Erythroblast (primary cell): ENCODE measurements at regions not wholly inside any gene's neighbourhood (a gene's known extent, or its start where the extent isn't known, plus 50 kb on each side); places are given as distances from the start of the nearest gene placed in this dataset.

Experiments
- DNase-seq, 2 experiments: peaks; one replicate each; lab custom pipeline; 2025; lab: John Stamatoyannopoulos, UW
- GATA1 ChIP-seq: IDR thresholded peaks from 2 replicates; pipeline ENCODE4 v1.6.1; 2011; ENCODE audit warnings: low read depth, mild to moderate bottlenecking, control low read depth, low read length, moderate library complexity
- POLR2A ChIP-seq: IDR thresholded peaks from 2 replicates; pipeline ENCODE4 v1.6.1; 2011; ENCODE audit warnings: mild to moderate bottlenecking, low read length

DNA sequence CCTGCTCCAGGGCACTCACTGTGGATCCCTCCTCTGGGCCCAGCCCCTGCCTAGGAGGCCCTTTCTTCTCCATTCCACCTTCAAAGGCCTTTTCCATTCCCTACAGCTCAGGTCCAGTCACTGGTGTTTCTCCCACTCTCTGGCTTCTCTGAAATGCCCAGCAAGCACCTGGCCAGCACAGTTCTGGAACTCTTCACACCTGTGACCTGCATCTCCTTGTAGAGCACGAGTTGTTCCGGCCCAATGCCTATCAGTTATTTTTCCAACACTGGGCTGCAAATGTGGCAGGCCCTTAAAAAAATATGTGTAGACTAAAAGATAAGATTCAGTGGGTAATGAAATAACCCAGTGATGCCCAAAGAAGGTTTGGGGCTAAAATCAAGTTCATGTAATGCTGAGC is 87.1 kb downstream of the PRLHR start:
- no peak for TF ChIP-seq GATA1
- no peak for TF ChIP-seq POLR2A
- no peak for DNase-seq

DNA sequence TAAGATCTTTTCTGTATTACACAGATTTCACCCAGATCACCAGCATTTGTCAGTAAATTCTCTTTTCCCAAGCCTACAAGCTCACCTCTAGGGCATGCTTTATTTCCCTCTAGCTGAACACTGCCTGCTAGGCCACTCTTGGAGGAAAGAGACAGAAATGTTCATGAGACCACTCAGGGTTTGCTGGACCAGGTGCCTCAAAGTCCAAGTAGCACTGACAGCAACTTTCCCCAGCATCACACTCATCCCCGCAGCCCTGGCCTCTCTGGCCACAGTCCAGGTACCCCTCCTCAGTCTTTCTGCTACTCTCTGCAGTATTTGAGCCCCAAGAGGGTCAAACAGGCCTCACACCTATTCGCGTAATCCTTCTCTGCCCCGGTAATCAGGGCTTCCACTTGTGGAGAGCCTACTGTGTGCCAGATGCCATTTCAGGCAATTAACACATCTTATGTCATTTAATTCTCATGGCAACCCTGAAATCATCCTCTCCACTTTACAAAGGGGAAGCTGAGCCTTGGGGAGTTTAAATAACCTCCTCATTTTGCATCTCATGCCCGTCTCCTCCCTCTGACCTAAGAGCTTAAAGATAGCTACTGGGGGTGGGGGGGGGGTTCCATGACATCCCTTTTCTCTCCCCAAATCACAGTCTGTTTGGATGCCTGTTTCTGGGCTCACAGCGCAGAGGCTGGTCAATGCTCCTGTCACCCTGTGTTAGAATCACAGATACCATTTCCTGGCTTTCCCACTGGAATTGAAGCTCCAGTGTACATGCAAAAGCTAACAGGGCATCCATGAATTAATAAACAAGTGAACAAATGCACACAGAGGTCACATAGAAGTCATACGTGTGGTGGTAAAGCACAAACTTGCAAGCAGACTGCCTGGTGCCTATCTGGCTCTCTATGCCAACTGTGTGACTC is 88.5 kb downstream of the PRLHR start:
- TF ChIP-seq POLR2A (no peak), GATA1 (no peak)
- DNase-seq: no peak

DNA sequence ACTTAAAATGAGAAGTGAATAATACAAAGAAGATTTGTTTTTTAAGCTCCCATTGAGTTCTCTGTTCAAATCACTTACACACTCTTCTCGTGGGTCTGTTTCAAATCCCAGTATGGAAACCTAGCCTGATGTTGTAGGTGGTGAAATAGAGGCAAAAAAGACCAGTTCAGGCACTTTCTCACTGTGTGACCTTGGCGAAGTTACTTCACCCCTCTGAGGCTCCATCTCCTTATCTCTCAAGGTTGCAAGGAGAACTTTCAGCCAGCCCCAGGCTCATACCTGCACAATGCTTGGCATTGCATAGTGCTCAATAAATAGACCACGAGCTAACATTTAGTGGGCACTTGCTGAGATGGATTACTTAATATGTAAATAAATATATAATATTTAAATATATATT is 90.1 kb downstream of the PRLHR start:
- DNase-seq: no peak
- TF ChIP-seq POLR2A (no peak), GATA1 (no peak)

DNA sequence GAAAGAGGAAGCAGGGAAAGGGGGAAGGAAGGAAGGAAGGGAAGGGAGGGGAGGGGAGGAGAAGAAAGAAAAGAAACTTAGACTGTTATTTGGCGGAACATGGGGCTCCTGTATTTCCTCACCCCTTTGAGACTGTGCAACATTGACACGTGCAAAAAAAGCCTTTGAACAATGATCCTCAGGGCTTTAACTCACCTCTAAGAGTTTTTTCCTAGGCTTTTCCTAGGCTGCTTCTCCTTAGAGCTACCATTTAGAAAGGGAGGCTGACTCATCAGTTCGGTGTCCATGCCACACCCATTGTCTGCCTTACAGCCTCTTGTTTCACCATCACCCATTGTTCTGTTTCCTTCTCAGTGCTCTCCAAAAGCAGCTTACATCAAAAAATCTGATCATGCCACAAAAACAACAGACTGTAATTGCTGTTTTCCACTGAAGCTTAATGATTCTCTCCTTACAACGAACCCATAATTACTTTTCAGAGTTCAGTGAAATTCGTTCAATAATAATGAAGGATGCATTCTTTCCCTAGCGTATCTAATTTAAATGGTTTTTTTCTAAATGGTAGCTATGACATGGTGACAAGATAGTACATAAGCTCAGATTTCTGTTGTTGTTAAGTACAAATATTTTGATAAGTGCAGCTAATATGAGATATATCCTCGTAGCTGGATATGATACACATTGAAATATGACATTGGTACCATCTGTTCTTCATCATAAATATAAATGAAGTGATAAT is 90.8 kb downstream of the PRLHR start:
- no peak for DNase-seq
- TF ChIP-seq POLR2A (no peak), GATA1 (no peak)

GRCh38 chr10:118504044-118504443 is 91.4 kb downstream of the PRLHR start:
- no peak for TF ChIP-seq POLR2A
- no peak for TF ChIP-seq GATA1
- no peak for DNase-seq

DNA sequence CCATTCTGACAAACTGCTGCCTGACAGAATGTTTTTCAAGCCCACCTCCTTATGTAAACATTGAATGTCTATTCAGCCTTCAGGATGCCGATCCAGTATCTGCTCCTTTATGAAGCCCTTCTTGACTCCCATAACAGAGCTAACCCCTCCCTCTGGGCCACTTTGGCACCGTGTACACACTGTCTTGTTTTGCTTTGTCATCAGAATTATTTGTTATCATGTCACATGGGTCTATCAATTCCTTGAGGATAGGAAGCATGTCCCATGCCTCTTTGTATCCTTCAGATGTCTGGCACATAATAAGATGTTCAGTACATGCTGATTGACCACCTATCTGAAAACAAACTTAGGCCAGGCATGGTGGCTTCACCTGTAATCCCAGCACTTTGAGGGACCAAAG is 92.3 kb downstream of the PRLHR start:
- TF ChIP-seq GATA1 (no peak), POLR2A (no peak)
- DNase-seq: no peak

DNA sequence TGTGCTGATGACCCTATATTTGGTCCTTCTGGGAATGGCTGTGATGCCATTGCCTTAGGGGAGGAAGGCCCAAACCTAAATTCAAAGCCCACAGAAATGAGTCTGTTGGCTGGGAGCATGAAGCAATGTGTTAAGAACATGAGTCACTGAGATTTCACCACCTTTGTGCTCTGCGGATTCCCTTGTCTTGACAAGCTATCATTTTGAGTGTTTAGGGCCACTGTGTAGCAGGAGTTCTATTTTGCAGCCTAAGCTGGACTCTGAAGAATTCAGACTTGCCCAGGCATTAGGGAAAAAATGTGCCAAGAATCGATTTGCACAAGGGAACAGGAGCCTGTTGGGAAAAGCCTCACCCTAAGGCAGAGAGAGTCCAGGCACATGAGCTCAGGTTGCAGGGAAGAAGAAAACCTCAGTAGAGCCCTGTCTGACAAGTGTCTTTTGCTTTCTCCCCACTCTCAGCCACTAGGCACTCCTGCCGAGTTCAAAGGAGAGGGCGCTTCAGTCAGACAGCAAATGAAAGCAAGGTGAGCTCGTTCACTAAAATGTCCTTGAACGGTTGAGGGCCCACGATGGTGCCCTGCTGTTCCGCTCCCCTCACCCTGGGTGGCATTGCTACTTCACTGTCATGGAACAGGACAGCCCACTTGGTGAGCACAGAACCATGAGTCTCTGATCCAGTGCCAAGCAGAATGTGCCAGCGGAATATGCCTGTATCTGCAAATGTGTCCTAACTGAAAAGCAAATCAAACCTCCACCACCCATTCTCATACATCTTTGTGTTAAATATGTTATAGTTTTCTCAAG is 93.6 kb downstream of the PRLHR start:
- no peak for TF ChIP-seq POLR2A
- no peak for TF ChIP-seq GATA1
- DNase-seq: no peak

- no peak for DNase-seq
- no peak for TF ChIP-seq POLR2A
- no peak for TF ChIP-seq GATA1
These were observed 94.3 kb downstream of the PRLHR start for GRCh38 chr10:118501171-118501570.

GRCh38 chr10:118500477-118501104 is 94.9 kb downstream of the PRLHR start:
- TF ChIP-seq GATA1: no peak
- no peak for TF ChIP-seq POLR2A
- peak in 1 of 2 experiments; percentile 21 for DNase-seq

GRCh38 chr10:118499186-118499585 is 96.3 kb downstream of the PRLHR start:
- TF ChIP-seq GATA1: no peak
- TF ChIP-seq POLR2A: no peak

GRCh38 chr10:118498623-118499022 is 96.8 kb downstream of the PRLHR start:
- no peak for DNase-seq
- no peak for TF ChIP-seq GATA1
- TF ChIP-seq POLR2A: no peak

More at GRCh38 chr10:118499186-118499585, 96.3 kb downstream of the PRLHR start:
- DNase-seq: no peak

DNA sequence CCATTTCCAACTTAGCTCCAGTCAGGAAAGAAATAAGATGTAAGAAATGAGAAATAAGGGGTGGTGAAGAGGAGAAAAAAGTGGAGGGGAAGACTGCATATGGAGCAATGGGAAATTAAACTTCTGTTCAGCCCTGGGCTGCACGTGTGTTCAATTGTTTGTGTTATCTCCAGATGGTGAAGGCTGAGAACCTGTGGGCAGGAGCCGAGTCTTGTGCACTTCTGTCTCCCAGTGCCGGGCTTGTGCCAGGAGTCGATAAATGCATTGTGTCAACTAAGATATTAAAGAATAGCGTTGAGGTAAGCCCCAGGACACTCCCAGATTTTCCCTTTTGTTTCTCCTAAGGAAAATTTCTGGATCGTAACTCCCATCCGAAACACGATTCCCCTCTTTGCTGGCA is 98.2 kb downstream of the PRLHR start:
- DNase-seq: no peak
- no peak for TF ChIP-seq POLR2A
- no peak for TF ChIP-seq GATA1

- no peak for DNase-seq
- TF ChIP-seq GATA1 (no peak), POLR2A (no peak)
These were observed 98.9 kb downstream of the PRLHR start for GRCh38 chr10:118496525-118496924.

- TF ChIP-seq GATA1 (no peak), POLR2A (no peak)
- no peak for DNase-seq
These were observed 99.9 kb downstream of the PRLHR start for GRCh38 chr10:118495499-118495898.
